Uterus (tissue), 2 donors: ENCODE measurements at regions not wholly inside any gene's neighbourhood (a gene's known extent, or its start where the extent isn't known, plus 50 kb on each side); places are given as distances from the start of the nearest gene placed in this dataset.

Experiments used
- CTCF ChIP-seq, 4 experiments: fragments of 200-600 bp in 2 of 4; fragments of 450-650 bp in 2 of 4; sonication (generic) in 2 of 4; IDR thresholded peaks; one replicate each; pipeline ENCODE4 v1.5.1; 2016 to 2019; ENCODE audit warnings: antibody characterized with exemption in 4 of 4, mild to moderate bottlenecking in 2 of 4, moderate library complexity in 1 of 4
- POLR2A ChIP-seq, 2 donors: fragments of 450-650 bp; IDR thresholded peaks; one replicate each; pipeline ENCODE4 v1.6.1; 2016; ENCODE audit warnings: antibody characterized with exemption in 2 of 2, mild to moderate bottlenecking in 1 of 2, moderate library complexity in 1 of 2

- TF ChIP-seq POLR2A (IDR thresholded peaks at IDR 0.05) (no peak), CTCF (IDR thresholded peaks at IDR 0.05) (no peak)
Measured at GRCh38 chr6:67825201-67825895, 809.7 kb upstream of the ADGRB3 start.
